ENCODE measurements at regions not wholly inside any gene's neighbourhood (a gene's known extent, or its start where the extent isn't known, plus 50 kb on each side); places are given as distances from the start of the nearest gene placed in this dataset.

- no peak for DNase-seq
- H3K27ac Mint-ChIP-seq: no peak overlapping the region
- H3K9me3 Mint-ChIP-seq: no peaks in the 10 kb centered on the region
- H3K4me3 Mint-ChIP-seq: no peak overlapping the region
- H3K4me1 Mint-ChIP-seq: no peaks in the 10 kb centered on the region
- H3K27me3 Mint-ChIP-seq: no peaks in the 10 kb centered on the region
- no peaks in the 10 kb centered on the region for H3K36me3 Mint-ChIP-seq
These were observed 283.6 kb downstream of the PCNX1 start for GRCh38 chr14:71190770-71191374.

- DNase-seq: no peak
- no peaks in the 10 kb centered on the region for H3K9me3 Mint-ChIP-seq
- H3K4me1 Mint-ChIP-seq: no peaks in the 10 kb centered on the region
- no peak overlapping the region for H3K27ac Mint-ChIP-seq
- no peak overlapping the region for H3K4me3 Mint-ChIP-seq
- H3K27me3 Mint-ChIP-seq: no peaks in the 10 kb centered on the region
- no peaks in the 10 kb centered on the region for H3K36me3 Mint-ChIP-seq
These were observed 286.4 kb downstream of the PCNX1 start for GRCh38 chr14:71193663-71194062.

- H3K4me1 Mint-ChIP-seq: no peaks in the 10 kb centered on the region
- no peak for DNase-seq
- no peak overlapping the region for H3K27ac Mint-ChIP-seq
These were observed 287.0 kb downstream of the PCNX1 start for GRCh38 chr14:71194251-71194650.

GRCh38 chr14:71196921-71197320 is 289.7 kb downstream of the PCNX1 start:
- H3K27ac Mint-ChIP-seq: no peak overlapping the region

More at GRCh38 chr14:71194251-71194650, 287.0 kb downstream of the PCNX1 start:
- H3K27me3 Mint-ChIP-seq: no peaks in the 10 kb centered on the region
- H3K4me3 Mint-ChIP-seq: no peak overlapping the region
- H3K9me3 Mint-ChIP-seq: no peaks in the 10 kb centered on the region
- H3K36me3 Mint-ChIP-seq: no peaks in the 10 kb centered on the region

GRCh38 chr14:71198687-71199086 is 291.4 kb downstream of the PCNX1 start:
- H3K27me3 Mint-ChIP-seq: no peaks in the 10 kb centered on the region
- no peak overlapping the region for H3K27ac Mint-ChIP-seq
- no peaks in the 10 kb centered on the region for H3K4me1 Mint-ChIP-seq
- no peak for DNase-seq
- no peaks in the 10 kb centered on the region for H3K9me3 Mint-ChIP-seq
- H3K4me3 Mint-ChIP-seq: no peak overlapping the region
- no peaks in the 10 kb centered on the region for H3K36me3 Mint-ChIP-seq

More at GRCh38 chr14:71196921-71197320, 289.7 kb downstream of the PCNX1 start:
- Mint-ChIP-seq H3K27me3 (no peaks in the 10 kb centered on the region), H3K9me3 (no peaks in the 10 kb centered on the region), H3K4me3 (no peak overlapping the region), H3K36me3 (no peaks in the 10 kb centered on the region), H3K4me1 (no peaks in the 10 kb centered on the region)
- no peak for DNase-seq

GRCh38 chr14:71201840-71202239 is 294.6 kb downstream of the PCNX1 start:
- Mint-ChIP-seq H3K9me3 (peaks cover 3% of the 10 kb centered on the region), H3K27ac (no peak overlapping the region), H3K4me1 (no peaks in the 10 kb centered on the region), H3K27me3 (no peaks in the 10 kb centered on the region), H3K4me3 (no peak overlapping the region), H3K36me3 (no peaks in the 10 kb centered on the region)
- no peak for DNase-seq

GRCh38 chr14:71202881-71203280 is 295.6 kb downstream of the PCNX1 start:
- Mint-ChIP-seq H3K27me3 (no peaks in the 10 kb centered on the region), H3K9me3 (peaks cover 3% of the 10 kb centered on the region), H3K36me3 (no peaks in the 10 kb centered on the region), H3K27ac (no peak overlapping the region), H3K4me1 (no peaks in the 10 kb centered on the region), H3K4me3 (no peak overlapping the region)
- DNase-seq: no peak

GRCh38 chr14:71203306-71203705 is 296.0 kb downstream of the PCNX1 start:
- no peaks in the 10 kb centered on the region for H3K27me3 Mint-ChIP-seq
- H3K27ac Mint-ChIP-seq: no peak overlapping the region
- no peak overlapping the region for H3K4me3 Mint-ChIP-seq
- no peaks in the 10 kb centered on the region for H3K36me3 Mint-ChIP-seq
- H3K4me1 Mint-ChIP-seq: no peaks in the 10 kb centered on the region
- no peak for DNase-seq
- H3K9me3 Mint-ChIP-seq: peaks cover 3% of the 10 kb centered on the region

GRCh38 chr14:71204231-71204630 is 297.0 kb downstream of the PCNX1 start:
- DNase-seq: no peak
- Mint-ChIP-seq H3K27me3 (no peaks in the 10 kb centered on the region), H3K4me1 (no peaks in the 10 kb centered on the region), H3K36me3 (no peaks in the 10 kb centered on the region), H3K27ac (no peak overlapping the region), H3K9me3 (peaks cover 3% of the 10 kb centered on the region), H3K4me3 (no peak overlapping the region)

- Mint-ChIP-seq H3K27me3 (no peaks in the 10 kb centered on the region), H3K9me3 (peaks cover 3% of the 10 kb centered on the region), H3K4me3 (no peak overlapping the region), H3K27ac (no peak overlapping the region), H3K36me3 (no peaks in the 10 kb centered on the region), H3K4me1 (no peaks in the 10 kb centered on the region)
- DNase-seq: no peak
These were observed 297.5 kb downstream of the PCNX1 start for GRCh38 chr14:71204768-71205167.

- H3K36me3 Mint-ChIP-seq: no peaks in the 10 kb centered on the region
- no peak overlapping the region for H3K4me3 Mint-ChIP-seq
- peaks cover 3% of the 10 kb centered on the region for H3K9me3 Mint-ChIP-seq
- H3K4me1 Mint-ChIP-seq: no peaks in the 10 kb centered on the region
- no peaks in the 10 kb centered on the region for H3K27me3 Mint-ChIP-seq
- no peak for DNase-seq
- H3K27ac Mint-ChIP-seq: no peak overlapping the region
These were observed 298.9 kb downstream of the PCNX1 start for GRCh38 chr14:71206123-71206522.

- Mint-ChIP-seq H3K27me3 (no peaks in the 10 kb centered on the region), H3K9me3 (peaks cover 3% of the 10 kb centered on the region), H3K27ac (no peak overlapping the region), H3K4me3 (no peak overlapping the region), H3K36me3 (no peaks in the 10 kb centered on the region), H3K4me1 (no peaks in the 10 kb centered on the region)
- DNase-seq: no peak
These were observed 299.6 kb downstream of the PCNX1 start for GRCh38 chr14:71206766-71207371.

GRCh38 chr14:71208702-71209357 is 301.6 kb downstream of the PCNX1 start:
- Mint-ChIP-seq H3K36me3 (no peaks in the 10 kb centered on the region), H3K4me1 (peaks cover 6% of the 10 kb centered on the region), H3K27ac (no peak overlapping the region), H3K27me3 (no peaks in the 10 kb centered on the region), H3K4me3 (no peak overlapping the region), H3K9me3 (peaks cover 3% of the 10 kb centered on the region)
- no peak for DNase-seq

GRCh38 chr14:71209888-71210287 is 302.6 kb downstream of the PCNX1 start:
- Mint-ChIP-seq H3K4me3 (no peak overlapping the region), H3K9me3 (peaks cover 3% of the 10 kb centered on the region), H3K4me1 (peaks cover 6% of the 10 kb centered on the region), H3K36me3 (no peaks in the 10 kb centered on the region), H3K27me3 (no peaks in the 10 kb centered on the region), H3K27ac (no peak overlapping the region)
- DNase-seq: no peak

- DNase-seq: no peak
- H3K9me3 Mint-ChIP-seq: no peaks in the 10 kb centered on the region
- peaks cover 6% of the 10 kb centered on the region for H3K4me1 Mint-ChIP-seq
- no peaks in the 10 kb centered on the region for H3K27me3 Mint-ChIP-seq
- no peak overlapping the region for H3K4me3 Mint-ChIP-seq
- H3K27ac Mint-ChIP-seq: no peak overlapping the region
- peaks cover 3% of the 10 kb centered on the region for H3K36me3 Mint-ChIP-seq
These were observed 304.8 kb downstream of the PCNX1 start for GRCh38 chr14:71212093-71212492.

- Mint-ChIP-seq H3K27me3 (no peaks in the 10 kb centered on the region), H3K4me1 (peaks cover 7% of the 10 kb centered on the region), H3K27ac (no peak overlapping the region), H3K4me3 (no peak overlapping the region), H3K9me3 (peaks cover 4% of the 10 kb centered on the region), H3K36me3 (peaks cover 5% of the 10 kb centered on the region)
- DNase-seq: no peak
These were observed 305.4 kb downstream of the PCNX1 start for GRCh38 chr14:71212683-71213107.

Data from activated naive CD8-positive, alpha-beta T cell treated with anti-CD3 and anti-CD28 coated beads for 36 hours (primary cell).